ENCODE measurements at regions not wholly inside any gene's neighbourhood (a gene's known extent, or its start where the extent isn't known, plus 50 kb on each side); places are given as distances from the start of the nearest gene placed in this dataset.
A peak's percentile ranks its signal among the peaks of the same experiment; 100 is the strongest.
"Not testable (repeated sequence)": the region's sequence is repeated elsewhere in the genome, so short reads cannot be mapped to it uniquely, and the experiment has no call there.

DNA sequence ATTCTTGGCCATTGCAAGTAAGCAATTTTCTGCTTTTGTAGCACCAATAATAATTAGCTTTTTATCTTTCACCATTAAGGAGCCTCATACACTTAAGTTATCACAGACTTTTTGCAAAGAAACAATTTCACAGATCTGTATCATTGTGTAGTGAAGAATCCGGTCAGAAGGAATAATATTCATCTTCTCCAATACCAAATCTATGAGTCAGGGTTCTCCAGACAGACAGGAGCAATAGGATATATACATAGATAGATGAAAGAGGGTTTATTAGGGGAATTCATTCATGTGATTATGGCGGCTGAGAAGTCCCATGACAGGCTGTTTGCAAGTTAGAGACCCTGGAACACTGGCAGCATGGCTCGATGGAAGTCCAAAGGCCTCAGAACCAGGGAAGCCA is 82.9 kb upstream of the UBASH3B start:
- no peaks in the 10 kb centered on the region for H3K27me3 ChIP-seq (ENCODE audit: control insufficient read depth in 2 of 2, insufficient read depth in 2 of 2, low read length in 2 of 2)
- H3K4me3 ChIP-seq (ENCODE audit: low read length): no peak overlapping the region
- Mint-ChIP-seq H3K9me3 (no peaks in the 10 kb centered on the region), H3K27me3 (peaks cover 0 to 11% (median 0%) of the 10 kb centered on the region in 5 donors), H3K36me3 (no peaks in the 10 kb centered on the region), H3K4me1 (no peaks in the 10 kb centered on the region), H3K4me3 (no peak overlapping the region), H3K27ac (no peak overlapping the region)
- H3K9me3 ChIP-seq (ENCODE audit: control insufficient read depth in 2 of 3, low read length in 3 of 3): no peaks in the 10 kb centered on the region
- ATAC-seq: no peak
- CTCF ChIA-PET: interaction anchor here (1.9 kb wide), 1 partner anchor 9 kb away, joined by 4 read pairs; no protein-coding TSS in a partner anchor
- H3K36me3 ChIP-seq (ENCODE audit: control insufficient read depth in 2 of 3, insufficient read depth in 3 of 3, low read length in 3 of 3): no peaks in the 10 kb centered on the region
- POLR2A ChIA-PET: no interaction called here
- H3K27ac ChIP-seq (ENCODE audit: low read depth, low read length): no peak overlapping the region
- H3K4me1 ChIP-seq (ENCODE audit: control insufficient read depth in 2 of 2, insufficient read depth in 2 of 2, low read length in 2 of 2): no peaks in the 10 kb centered on the region
- no peak for DNase-seq
- intact Hi-C loops (cut with micrococcal nuclease): no loop called here

DNA sequence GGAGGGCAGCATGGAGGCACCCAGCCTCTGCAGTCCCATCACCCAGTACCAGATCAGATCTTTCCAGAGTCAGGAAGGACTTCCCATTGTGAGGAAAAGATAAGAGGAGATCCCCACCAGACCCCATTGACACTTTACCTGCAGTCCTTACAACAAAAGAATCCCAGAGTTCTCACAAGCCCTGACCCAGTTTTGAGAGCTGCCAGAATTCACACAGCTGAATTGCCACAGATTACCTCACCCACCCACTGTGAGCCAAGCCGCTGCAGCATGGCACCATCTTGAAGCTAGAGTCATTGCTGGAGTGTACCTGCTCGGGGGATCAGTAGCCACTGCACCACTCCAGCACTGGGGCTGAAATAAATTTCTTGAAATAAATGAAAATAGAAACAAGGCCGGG is 91.8 kb upstream of the UBASH3B start:
- H3K4me3 Mint-ChIP-seq: no peak overlapping the region
- Histone ChIP-seq H3K27ac (ENCODE audit: low read depth, low read length) (no peak overlapping the region), H3K4me3 (ENCODE audit: low read length) (no peak overlapping the region), H3K36me3 (ENCODE audit: control insufficient read depth in 2 of 3, insufficient read depth in 3 of 3, low read length in 3 of 3) (no peaks in the 10 kb centered on the region), H3K27me3 (ENCODE audit: control insufficient read depth in 2 of 2, insufficient read depth in 2 of 2, low read length in 2 of 2) (no peaks in the 10 kb centered on the region), H3K4me1 (ENCODE audit: control insufficient read depth in 2 of 2, insufficient read depth in 2 of 2, low read length in 2 of 2) (no peaks in the 10 kb centered on the region), H3K9me3 (ENCODE audit: control insufficient read depth in 2 of 3, low read length in 3 of 3) (no peaks in the 10 kb centered on the region)
- DNase-seq: no peak
- ChIA-PET POLR2A (no interaction called here), CTCF (no interaction called here)
- H3K27ac Mint-ChIP-seq: no peak overlapping the region
- H3K9me3 Mint-ChIP-seq: peaks cover 0 to 2% (median 0%) of the 10 kb centered on the region in 11 donors
- ATAC-seq: no peak
- peaks cover 0 to 3% (median 0%) of the 10 kb centered on the region in 5 donors for H3K36me3 Mint-ChIP-seq
- H3K4me1 Mint-ChIP-seq: no peaks in the 10 kb centered on the region
- peaks cover 15 to 26% (median 18%) of the 10 kb centered on the region in 5 donors for H3K27me3 Mint-ChIP-seq
- intact Hi-C loops (cut with micrococcal nuclease): no loop called here

DNA sequence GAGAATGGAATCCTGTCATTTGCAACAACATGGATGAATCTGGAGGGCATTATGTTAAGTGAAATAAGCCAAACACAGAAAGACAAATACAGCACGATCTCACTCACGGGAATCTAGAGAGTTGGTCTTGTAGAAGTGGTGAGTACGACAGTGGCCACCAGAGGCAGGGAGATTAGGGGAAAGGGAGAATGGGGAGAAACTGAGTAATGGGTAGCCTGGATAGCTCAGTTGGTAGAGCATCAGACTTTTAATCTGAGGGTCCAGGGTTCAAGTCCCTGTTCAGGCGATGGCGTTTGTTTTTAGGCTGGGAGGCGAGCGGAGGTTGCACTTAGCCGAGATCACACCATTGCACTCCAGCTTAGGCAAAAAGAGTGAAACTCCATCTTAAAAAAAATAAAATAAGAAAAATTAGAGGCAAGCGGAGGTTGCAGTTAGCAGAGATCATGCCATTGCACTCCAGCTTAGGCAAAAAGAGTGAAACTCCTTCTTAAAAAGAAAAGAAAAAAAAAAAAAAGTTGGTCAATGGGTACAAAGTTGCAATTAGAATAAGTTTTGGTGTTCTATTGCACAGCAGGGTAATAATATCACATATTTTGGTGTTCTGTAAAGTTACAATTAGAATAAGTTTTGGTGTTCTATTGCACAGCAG is 95.7 kb upstream of the UBASH3B start:
- intact Hi-C loops (cut with micrococcal nuclease): no loop called here
- Histone ChIP-seq H3K4me1 (ENCODE audit: control insufficient read depth in 2 of 2, insufficient read depth in 2 of 2, low read length in 2 of 2) (no peaks in the 10 kb centered on the region), H3K4me3 (ENCODE audit: low read length) (no peak overlapping the region), H3K27ac (ENCODE audit: low read depth, low read length) (no peak overlapping the region), H3K27me3 (ENCODE audit: control insufficient read depth in 2 of 2, insufficient read depth in 2 of 2, low read length in 2 of 2) (no peaks in the 10 kb centered on the region), H3K36me3 (ENCODE audit: control insufficient read depth in 2 of 3, insufficient read depth in 3 of 3, low read length in 3 of 3) (no peaks in the 10 kb centered on the region), H3K9me3 (ENCODE audit: control insufficient read depth in 2 of 3, low read length in 3 of 3) (no peaks in the 10 kb centered on the region)
- Mint-ChIP-seq H3K4me1 (peaks cover 0 to 4% (median 0%) of the 10 kb centered on the region in 7 donors), H3K4me3 (no peak overlapping the region), H3K27me3 (peaks cover 18 to 36% (median 25%) of the 10 kb centered on the region in 5 donors), H3K27ac (no peak overlapping the region), H3K36me3 (peaks cover 0 to 3% (median 0%) of the 10 kb centered on the region in 5 donors), H3K9me3 (peaks cover 0 to 4% (median 0%) of the 10 kb centered on the region in 11 donors)
- CTCF ChIA-PET: no interaction called here
- DNase-seq: no peak
- no peak for ATAC-seq
- POLR2A ChIA-PET: no interaction called here

DNA sequence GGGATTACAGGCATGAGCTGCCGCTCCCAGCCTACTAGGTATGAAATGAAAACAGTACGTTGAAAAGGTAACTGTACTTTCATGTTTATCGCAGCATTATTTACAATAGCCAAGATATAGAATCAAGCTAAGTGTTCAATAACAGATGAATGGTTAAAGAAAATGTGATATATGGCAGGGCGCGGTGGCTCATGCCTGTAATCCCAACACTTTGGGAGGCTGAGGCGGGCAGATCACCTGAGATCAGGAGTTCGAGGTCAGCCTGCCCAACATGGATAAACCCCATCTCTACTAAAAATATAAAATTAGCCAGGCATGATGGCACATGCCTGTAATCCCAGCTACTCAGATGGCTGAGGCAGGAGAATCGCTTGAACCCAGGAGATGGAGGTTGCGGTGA is 96.3 kb upstream of the UBASH3B start:
- ATAC-seq; DNase-seq; H3K9me3 Mint-ChIP-seq; POLR2A ChIA-PET; H3K4me3 Mint-ChIP-seq; H3K4me3 ChIP-seq (ENCODE audit: low read length); H3K9me3 ChIP-seq (ENCODE audit: control insufficient read depth in 2 of 3, low read length in 3 of 3); H3K4me1 ChIP-seq (ENCODE audit: control insufficient read depth in 2 of 2, insufficient read depth in 2 of 2, low read length in 2 of 2); H3K27ac Mint-ChIP-seq; H3K27ac ChIP-seq (ENCODE audit: low read depth, low read length); H3K4me1 Mint-ChIP-seq; H3K27me3 ChIP-seq (ENCODE audit: control insufficient read depth in 2 of 2, insufficient read depth in 2 of 2, low read length in 2 of 2); intact Hi-C loops (cut with micrococcal nuclease); CTCF ChIA-PET; H3K36me3 Mint-ChIP-seq; H3K36me3 ChIP-seq (ENCODE audit: control insufficient read depth in 2 of 3, insufficient read depth in 3 of 3, low read length in 3 of 3): not testable (repeated sequence)
- H3K27me3 Mint-ChIP-seq: peaks cover 14 to 36% (median 23%) of the 10 kb centered on the region in 5 donors

DNA sequence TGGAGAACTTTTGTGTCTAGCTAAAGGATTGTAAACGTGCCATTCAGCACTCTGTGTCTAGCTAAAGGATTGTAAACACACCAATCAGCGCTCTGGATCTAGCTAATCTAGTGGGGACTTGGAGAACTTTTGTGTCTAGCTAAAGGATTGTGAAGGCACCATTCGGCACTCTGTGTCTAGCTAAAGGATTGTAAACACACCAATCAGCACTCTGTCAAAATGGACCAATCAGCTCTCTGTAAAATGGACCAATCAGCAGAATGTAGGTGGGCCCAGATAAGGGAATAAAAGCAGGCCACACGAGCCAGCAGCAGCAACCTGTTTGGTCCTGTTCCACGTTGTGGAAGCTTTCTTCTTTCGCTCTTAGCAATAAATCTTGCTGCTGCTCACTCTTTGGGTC is 98.4 kb upstream of the UBASH3B start:
- DNase-seq; H3K27me3 ChIP-seq (ENCODE audit: control insufficient read depth in 2 of 2, insufficient read depth in 2 of 2, low read length in 2 of 2); H3K4me1 ChIP-seq (ENCODE audit: control insufficient read depth in 2 of 2, insufficient read depth in 2 of 2, low read length in 2 of 2); intact Hi-C loops (cut with micrococcal nuclease); H3K27ac ChIP-seq (ENCODE audit: low read depth, low read length); ATAC-seq; H3K4me1 Mint-ChIP-seq; H3K9me3 ChIP-seq (ENCODE audit: control insufficient read depth in 2 of 3, low read length in 3 of 3); H3K36me3 ChIP-seq (ENCODE audit: control insufficient read depth in 2 of 3, insufficient read depth in 3 of 3, low read length in 3 of 3); H3K4me3 ChIP-seq (ENCODE audit: low read length); H3K36me3 Mint-ChIP-seq; H3K27ac Mint-ChIP-seq; H3K9me3 Mint-ChIP-seq: not testable (repeated sequence)
- POLR2A ChIA-PET: interaction anchor here (0.6 kb wide), 1 partner anchor 92 kb away, joined by 3 read pairs; no protein-coding TSS in a partner anchor
- peaks cover 5 to 28% (median 16%) of the 10 kb centered on the region in 5 donors for H3K27me3 Mint-ChIP-seq
- H3K4me3 Mint-ChIP-seq: peak overlapping the region in 3 of 10 donors; percentile 51 to 76 (median 55)
- CTCF ChIA-PET: interaction anchor here (0.8 kb wide), 1 partner anchor 12 kb away, joined by 3 read pairs; no protein-coding TSS in a partner anchor

DNA sequence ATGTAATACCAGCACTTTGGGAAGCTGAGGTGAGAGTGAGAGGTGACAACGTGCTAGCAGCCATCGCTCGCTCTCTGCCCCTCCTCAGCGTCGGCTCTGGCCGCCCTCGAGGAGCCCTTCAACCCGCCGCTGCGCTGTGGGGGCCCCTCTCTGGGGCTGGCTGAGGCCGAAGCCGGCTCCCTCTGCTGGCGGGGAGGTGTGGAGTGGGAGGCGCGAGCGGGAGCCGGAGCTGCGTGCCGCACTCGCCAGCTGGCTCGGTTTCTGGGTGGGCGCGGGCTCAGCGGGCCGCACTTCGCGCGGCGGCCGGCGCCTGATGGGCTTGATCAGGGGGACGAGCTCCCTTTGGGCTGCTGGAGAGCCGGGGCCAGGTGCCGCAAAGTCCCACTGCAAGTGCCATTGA is 98.9 kb upstream of the UBASH3B start:
- no peaks in the 10 kb centered on the region for H3K27me3 ChIP-seq (ENCODE audit: control insufficient read depth in 2 of 2, insufficient read depth in 2 of 2, low read length in 2 of 2)
- H3K9me3 Mint-ChIP-seq: peaks cover 0 to 2% (median 0%) of the 10 kb centered on the region in 11 donors
- ChIA-PET CTCF (interaction anchor here (0.8 kb wide), 1 partner anchor 13 kb away, joined by 3 read pairs; no protein-coding TSS in a partner anchor), POLR2A (no interaction called here)
- no peak overlapping the region for H3K27ac Mint-ChIP-seq
- ATAC-seq (no peak), DNase-seq (peak in 2 of 9 donors; percentile 19 to 27)
- no peaks in the 10 kb centered on the region for H3K4me1 ChIP-seq (ENCODE audit: control insufficient read depth in 2 of 2, insufficient read depth in 2 of 2, low read length in 2 of 2)
- H3K4me3 Mint-ChIP-seq: peak overlapping the region in 3 of 10 donors; percentile 44 to 76 (median 51)
- peaks cover 0 to 3% (median 0%) of the 10 kb centered on the region in 5 donors for H3K36me3 Mint-ChIP-seq
- H3K9me3 ChIP-seq (ENCODE audit: control insufficient read depth in 2 of 3, low read length in 3 of 3): no peaks in the 10 kb centered on the region
- no peaks in the 10 kb centered on the region for H3K36me3 ChIP-seq (ENCODE audit: control insufficient read depth in 2 of 3, insufficient read depth in 3 of 3, low read length in 3 of 3)
- intact Hi-C loops (cut with micrococcal nuclease): no loop called here
- peaks cover 0 to 4% (median 0%) of the 10 kb centered on the region in 7 donors for H3K4me1 Mint-ChIP-seq
- H3K27ac ChIP-seq (ENCODE audit: low read depth, low read length): no peak overlapping the region
- H3K27me3 Mint-ChIP-seq: peaks cover 5 to 26% (median 16%) of the 10 kb centered on the region in 5 donors
- H3K4me3 ChIP-seq (ENCODE audit: low read length): no peak overlapping the region

DNA sequence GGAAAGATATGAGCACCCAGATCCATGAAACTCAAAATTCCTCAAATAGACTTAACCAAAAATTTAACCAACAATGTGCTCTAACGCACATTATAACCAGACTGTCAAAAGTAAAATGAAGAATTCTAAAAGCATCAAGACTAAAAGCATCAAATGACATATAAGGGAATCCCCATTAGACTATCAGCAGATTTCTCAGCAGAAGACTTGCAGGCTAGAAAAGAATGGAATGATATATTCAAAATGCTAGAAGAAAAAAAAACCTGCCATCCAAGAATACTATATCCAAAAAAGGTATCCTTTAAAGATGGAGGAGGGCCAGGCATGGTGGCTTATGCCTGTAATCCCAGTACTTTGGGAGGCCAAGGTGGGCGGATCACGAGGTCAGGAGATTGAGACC is 117.5 kb upstream of the UBASH3B start:
- Histone ChIP-seq H3K4me3 (ENCODE audit: low read length) (no peak overlapping the region), H3K4me1 (ENCODE audit: control insufficient read depth in 2 of 2, insufficient read depth in 2 of 2, low read length in 2 of 2) (no peaks in the 10 kb centered on the region), H3K27ac (ENCODE audit: low read depth, low read length) (no peak overlapping the region), H3K36me3 (ENCODE audit: control insufficient read depth in 2 of 3, insufficient read depth in 3 of 3, low read length in 3 of 3) (no peaks in the 10 kb centered on the region), H3K9me3 (ENCODE audit: control insufficient read depth in 2 of 3, low read length in 3 of 3) (peaks cover 0 to 21% (median 0%) of the 10 kb centered on the region in 3 experiments), H3K27me3 (ENCODE audit: control insufficient read depth in 2 of 2, insufficient read depth in 2 of 2, low read length in 2 of 2) (no peaks in the 10 kb centered on the region)
- intact Hi-C loops (cut with micrococcal nuclease): no loop called here
- Mint-ChIP-seq H3K36me3 (peaks cover 0 to 17% (median 0%) of the 10 kb centered on the region in 5 donors), H3K27ac (no peak overlapping the region), H3K27me3 (peaks cover 5 to 15% (median 7%) of the 10 kb centered on the region in 5 donors), H3K4me1 (no peaks in the 10 kb centered on the region), H3K9me3 (peaks cover 9 to 74% (median 37%) of the 10 kb centered on the region in 11 donors), H3K4me3 (no peak overlapping the region)
- CTCF ChIA-PET: no interaction called here
- POLR2A ChIA-PET: no interaction called here
- DNase-seq (no peak), ATAC-seq (no peak)
